ENCODE measurements at regions not wholly inside any gene's neighbourhood (a gene's known extent, or its start where the extent isn't known, plus 50 kb on each side); places are given as distances from the start of the nearest gene placed in this dataset.

DNA sequence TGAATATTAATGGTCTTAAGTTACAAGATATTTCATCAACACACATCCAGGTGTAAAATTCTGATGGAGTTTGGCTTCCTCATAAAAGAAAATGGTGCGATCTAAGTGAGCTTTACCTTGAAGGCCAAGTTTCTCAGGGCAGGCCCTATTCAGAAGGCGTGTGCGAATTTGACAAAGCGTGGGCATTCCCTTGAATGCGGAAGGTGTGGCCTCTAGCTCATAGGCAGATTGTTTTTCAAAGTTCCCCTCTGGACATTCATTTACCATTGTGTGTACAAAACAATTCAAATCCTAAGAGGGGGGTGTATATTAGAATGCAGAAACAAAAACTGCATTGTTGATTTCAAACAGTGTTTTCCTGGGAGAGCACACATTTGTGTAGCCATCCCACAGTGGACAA, 411.9 kb upstream of the PKN2 start:
- no peak overlapping the region for H3K27ac ChIP-seq (ENCODE audit: low read length)
- no peaks in the 10 kb centered on the region for H3K9me2 ChIP-seq (replicated peaks; ENCODE audit: insufficient read depth, low read length)
- H3K4me2 ChIP-seq (ENCODE audit: low read depth, low read length): no peak overlapping the region
- no peak overlapping the region for H2AFZ ChIP-seq (ENCODE audit: low read length)
- H3K27me3 ChIP-seq (replicated peaks; ENCODE audit: insufficient read depth, low read length): no peaks in the 10 kb centered on the region
- no peak for DNase-seq
- H3K79me2 ChIP-seq (ENCODE audit: low read length): no peaks in the 10 kb centered on the region
- H3K9me3 ChIP-seq (replicated peaks; ENCODE audit: insufficient read depth, low read length): no peaks in the 10 kb centered on the region
- no peaks in the 10 kb centered on the region for H3K4me1 ChIP-seq (ENCODE audit: low read length)
- no peaks in the 10 kb centered on the region for H4K20me1 ChIP-seq (ENCODE audit: insufficient read depth, low read length)
- TF ChIP-seq EZH2phosphoT487 (IDR thresholded peaks at IDR 0.05; ENCODE audit: low read length): no peak
- TF ChIP-seq, protein P1, sequence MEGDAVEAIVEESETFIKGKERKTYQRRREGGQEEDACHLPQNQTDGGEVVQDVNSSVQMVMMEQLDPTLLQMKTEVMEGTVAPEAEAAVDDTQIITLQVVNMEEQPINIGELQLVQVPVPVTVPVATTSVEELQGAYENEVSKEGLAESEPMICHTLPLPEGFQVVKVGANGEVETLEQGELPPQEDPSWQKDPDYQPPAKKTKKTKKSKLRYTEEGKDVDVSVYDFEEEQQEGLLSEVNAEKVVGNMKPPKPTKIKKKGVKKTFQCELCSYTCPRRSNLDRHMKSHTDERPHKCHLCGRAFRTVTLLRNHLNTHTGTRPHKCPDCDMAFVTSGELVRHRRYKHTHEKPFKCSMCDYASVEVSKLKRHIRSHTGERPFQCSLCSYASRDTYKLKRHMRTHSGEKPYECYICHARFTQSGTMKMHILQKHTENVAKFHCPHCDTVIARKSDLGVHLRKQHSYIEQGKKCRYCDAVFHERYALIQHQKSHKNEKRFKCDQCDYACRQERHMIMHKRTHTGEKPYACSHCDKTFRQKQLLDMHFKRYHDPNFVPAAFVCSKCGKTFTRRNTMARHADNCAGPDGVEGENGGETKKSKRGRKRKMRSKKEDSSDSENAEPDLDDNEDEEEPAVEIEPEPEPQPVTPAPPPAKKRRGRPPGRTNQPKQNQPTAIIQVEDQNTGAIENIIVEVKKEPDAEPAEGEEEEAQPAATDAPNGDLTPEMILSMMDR (IDR thresholded peaks at IDR 0.05; ENCODE audit: low read length): no peak
- no peak for TF ChIP-seq EZH2 (optimal IDR thresholded peaks at IDR 0.05; ENCODE audit: low read depth, low read length)
- no peak overlapping the region for H3K4me3 ChIP-seq (ENCODE audit: low read length)
- no peaks in the 10 kb centered on the region for H3F3A ChIP-seq (ENCODE audit: insufficient read depth, low read length)
- no peak overlapping the region for H3K9ac ChIP-seq (ENCODE audit: low read length)
- H3K36me3 ChIP-seq (replicated peaks; ENCODE audit: insufficient read depth, low read length): no peaks in the 10 kb centered on the region

DNA sequence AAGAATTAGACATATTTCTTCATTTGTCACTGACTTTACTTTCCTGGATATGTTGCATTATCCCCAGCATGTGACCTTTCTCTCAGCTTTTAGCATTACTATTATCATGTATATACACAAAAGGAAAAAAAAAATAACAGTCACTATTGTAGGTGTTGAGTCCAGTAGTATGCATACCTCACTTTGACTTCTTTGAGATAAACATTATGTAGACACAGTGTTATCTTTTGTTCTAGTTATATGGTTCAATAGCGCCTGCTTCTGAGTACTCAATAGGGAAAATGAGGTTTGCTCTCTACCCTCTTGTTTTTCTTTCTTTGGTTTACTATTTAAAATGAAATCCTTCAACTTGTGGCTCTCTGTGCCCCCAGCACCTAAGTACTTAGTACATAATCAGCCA, 409.6 kb upstream of the PKN2 start:
- Histone ChIP-seq H2AFZ (ENCODE audit: low read length) (no peak overlapping the region), H3K9me2 (replicated peaks; ENCODE audit: insufficient read depth, low read length) (no peaks in the 10 kb centered on the region), H3K27me3 (replicated peaks; ENCODE audit: insufficient read depth, low read length) (no peaks in the 10 kb centered on the region), H3K9me3 (replicated peaks; ENCODE audit: insufficient read depth, low read length) (no peaks in the 10 kb centered on the region), H3K79me2 (ENCODE audit: low read length) (no peaks in the 10 kb centered on the region), H3K4me2 (ENCODE audit: low read depth, low read length) (no peak overlapping the region), H3K4me3 (ENCODE audit: low read length) (no peak overlapping the region), H3K9ac (ENCODE audit: low read length) (no peak overlapping the region), H3K4me1 (ENCODE audit: low read length) (no peaks in the 10 kb centered on the region), H3F3A (ENCODE audit: insufficient read depth, low read length) (no peaks in the 10 kb centered on the region), H3K36me3 (replicated peaks; ENCODE audit: insufficient read depth, low read length) (no peaks in the 10 kb centered on the region), H4K20me1 (ENCODE audit: insufficient read depth, low read length) (no peaks in the 10 kb centered on the region), H3K27ac (ENCODE audit: low read length) (no peak overlapping the region)
- DNase-seq: no peak
- TF ChIP-seq EZH2 (optimal IDR thresholded peaks at IDR 0.05; ENCODE audit: low read depth, low read length): no peak
- TF ChIP-seq, protein P1 (IDR thresholded peaks at IDR 0.05; ENCODE audit: low read length): no peak
- no peak for TF ChIP-seq EZH2phosphoT487 (IDR thresholded peaks at IDR 0.05; ENCODE audit: low read length)

DNA sequence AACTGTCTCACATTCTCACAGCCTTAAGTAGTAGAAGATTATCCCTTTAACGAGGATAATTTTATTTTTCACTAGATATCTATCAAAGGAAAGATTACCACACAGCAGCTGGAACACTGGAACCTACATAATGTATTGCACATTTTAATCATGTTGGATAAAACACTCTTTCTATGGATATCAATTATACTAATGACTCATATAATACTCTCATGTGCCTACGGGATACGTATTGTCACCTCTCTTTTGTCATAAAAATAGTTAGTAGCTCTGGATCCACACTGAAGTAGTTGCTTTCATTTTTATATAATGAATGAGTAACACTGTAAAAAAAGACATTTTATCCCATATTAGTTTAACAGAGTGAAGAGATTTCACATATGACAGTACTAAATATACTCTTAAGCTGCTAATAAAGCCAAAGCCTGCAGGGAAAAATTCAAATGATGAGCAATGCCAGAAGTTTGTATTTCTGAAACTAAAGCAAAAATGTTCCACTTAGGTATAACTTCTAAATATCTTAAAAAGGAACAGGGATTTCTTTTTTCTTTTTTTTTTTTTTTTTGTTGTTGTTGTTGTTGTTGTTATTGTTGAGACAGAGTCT, 408.7 kb upstream of the PKN2 start:
- no peak overlapping the region for H2AFZ ChIP-seq (ENCODE audit: low read length)
- no peak overlapping the region for H3K4me2 ChIP-seq (ENCODE audit: low read depth, low read length)
- no peak overlapping the region for H3K9ac ChIP-seq (ENCODE audit: low read length)
- no peaks in the 10 kb centered on the region for H4K20me1 ChIP-seq (ENCODE audit: insufficient read depth, low read length)
- H3K9me3 ChIP-seq (replicated peaks; ENCODE audit: insufficient read depth, low read length): no peaks in the 10 kb centered on the region
- H3K27me3 ChIP-seq (replicated peaks; ENCODE audit: insufficient read depth, low read length): no peaks in the 10 kb centered on the region
- no peaks in the 10 kb centered on the region for H3F3A ChIP-seq (ENCODE audit: insufficient read depth, low read length)
- no peak overlapping the region for H3K27ac ChIP-seq (ENCODE audit: low read length)
- H3K79me2 ChIP-seq (ENCODE audit: low read length): no peaks in the 10 kb centered on the region
- no peaks in the 10 kb centered on the region for H3K4me1 ChIP-seq (ENCODE audit: low read length)
- H3K4me3 ChIP-seq (ENCODE audit: low read length): no peak overlapping the region
- TF ChIP-seq EZH2 (optimal IDR thresholded peaks at IDR 0.05; ENCODE audit: low read depth, low read length) (no peak), EZH2phosphoT487 (IDR thresholded peaks at IDR 0.05; ENCODE audit: low read length) (no peak)
- TF ChIP-seq, protein P1 (IDR thresholded peaks at IDR 0.05; ENCODE audit: low read length): no peak
- no peaks in the 10 kb centered on the region for H3K36me3 ChIP-seq (replicated peaks; ENCODE audit: insufficient read depth, low read length)
- no peak for DNase-seq
- no peaks in the 10 kb centered on the region for H3K9me2 ChIP-seq (replicated peaks; ENCODE audit: insufficient read depth, low read length)
